Hippocampal formation (tissue), 2 donors: ENCODE measurements at regions not wholly inside any gene's neighbourhood (a gene's known extent, or its start where the extent isn't known, plus 50 kb on each side); places are given as distances from the start of the nearest gene placed in this dataset.

Experiments used
- DNase-seq, 2 donors: peaks; one replicate each; lab custom pipeline; 2025; lab: John Stamatoyannopoulos, UW

DNA sequence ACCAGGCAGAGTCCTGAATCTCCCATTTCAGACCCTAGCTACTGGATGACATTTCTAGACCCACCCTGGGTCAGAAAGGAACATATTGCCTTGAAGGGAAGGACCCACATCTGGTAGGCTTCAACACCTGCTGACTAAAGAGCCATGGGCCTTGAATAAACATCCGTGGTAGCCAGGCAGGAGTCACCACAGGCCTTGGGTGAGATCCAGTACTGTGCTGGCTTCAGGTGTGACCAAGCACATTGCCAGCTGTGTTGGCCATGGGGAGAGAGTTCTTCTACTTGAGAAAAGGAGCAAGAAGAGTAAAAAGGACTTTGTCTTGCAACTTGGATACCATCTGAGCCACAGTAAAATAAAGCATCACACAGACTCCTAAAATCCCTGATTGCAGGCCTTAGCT lies 332.6 kb downstream of the SLC16A7 start:
- no peak for DNase-seq

DNA sequence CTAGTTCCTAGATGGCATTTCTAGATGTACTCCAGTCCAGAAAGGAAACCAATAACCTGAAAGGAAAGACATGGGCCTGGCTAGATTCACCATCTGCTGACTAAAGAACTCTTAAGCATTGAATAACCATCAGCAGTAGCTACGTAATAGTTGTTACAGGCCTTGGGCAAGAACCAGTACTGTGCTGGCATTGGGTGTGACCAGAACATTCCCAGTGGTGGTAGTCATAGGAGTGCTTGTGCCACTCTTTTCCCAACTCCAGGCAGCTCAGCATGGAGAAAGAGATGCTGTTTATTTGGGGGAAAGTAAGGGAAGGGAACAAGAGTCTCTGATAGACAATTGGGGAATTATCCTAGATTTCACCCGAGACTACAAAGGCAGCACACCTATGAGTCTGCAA lies 333.3 kb downstream of the SLC16A7 start:
- no peak for DNase-seq

DNA sequence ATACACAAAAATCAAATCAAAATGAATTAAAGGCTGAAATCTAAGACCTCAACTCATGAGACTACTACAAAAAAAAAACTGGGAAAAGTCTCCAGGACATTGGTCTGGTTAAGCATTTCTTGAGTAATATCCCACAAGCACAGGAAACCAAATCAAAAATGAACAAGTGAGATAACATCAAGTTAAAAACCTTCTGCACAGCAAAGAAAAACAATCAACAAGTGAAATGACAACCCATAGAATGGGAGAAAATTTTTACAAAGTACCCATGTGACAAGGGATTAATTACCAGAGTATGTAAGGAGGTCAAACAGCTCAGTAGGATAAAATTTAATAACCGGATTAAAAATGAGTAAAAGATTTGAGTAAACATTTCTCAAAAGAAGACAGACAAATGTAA lies 338.7 kb downstream of the SLC16A7 start:
- DNase-seq, result no peak

DNA sequence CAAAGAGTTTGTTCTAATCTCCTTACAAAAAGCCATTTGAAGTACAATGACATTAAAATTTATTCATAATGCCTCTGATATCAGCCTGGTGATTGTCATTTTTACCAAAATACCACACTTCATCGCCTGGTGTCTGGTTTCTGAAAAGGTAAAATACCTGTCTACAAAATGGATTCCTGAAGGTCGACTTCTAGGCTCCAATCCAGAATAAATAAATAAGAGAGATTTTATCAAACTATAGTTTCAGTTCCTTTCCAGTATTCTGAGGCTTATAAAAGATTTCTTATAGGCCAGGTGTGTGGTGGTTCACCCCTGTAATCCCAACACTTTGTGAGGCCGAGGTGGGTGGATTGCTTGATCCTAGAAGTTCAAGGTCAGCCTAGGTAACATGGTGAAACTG lies 340.7 kb downstream of the SLC16A7 start:
- no peak for DNase-seq

DNA sequence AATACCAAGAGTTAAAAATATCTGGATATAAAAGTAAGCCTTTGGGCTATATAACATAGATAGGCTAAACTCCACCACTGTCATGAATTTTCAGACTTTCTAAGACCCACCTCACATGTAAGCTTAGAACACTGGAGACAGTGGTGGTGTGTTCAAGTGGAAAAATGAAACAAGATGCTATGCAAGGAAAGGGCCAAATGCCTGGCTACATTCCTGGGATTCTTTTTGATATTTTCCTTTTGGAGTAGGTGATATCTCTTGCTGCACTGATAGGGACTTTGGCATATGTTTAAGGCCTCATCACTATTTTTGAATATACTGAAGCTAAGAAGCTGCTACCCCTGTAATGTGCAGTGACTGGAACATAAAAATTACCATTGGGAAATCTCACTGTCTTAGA lies 341.3 kb downstream of the SLC16A7 start:
- no peak for DNase-seq

DNA sequence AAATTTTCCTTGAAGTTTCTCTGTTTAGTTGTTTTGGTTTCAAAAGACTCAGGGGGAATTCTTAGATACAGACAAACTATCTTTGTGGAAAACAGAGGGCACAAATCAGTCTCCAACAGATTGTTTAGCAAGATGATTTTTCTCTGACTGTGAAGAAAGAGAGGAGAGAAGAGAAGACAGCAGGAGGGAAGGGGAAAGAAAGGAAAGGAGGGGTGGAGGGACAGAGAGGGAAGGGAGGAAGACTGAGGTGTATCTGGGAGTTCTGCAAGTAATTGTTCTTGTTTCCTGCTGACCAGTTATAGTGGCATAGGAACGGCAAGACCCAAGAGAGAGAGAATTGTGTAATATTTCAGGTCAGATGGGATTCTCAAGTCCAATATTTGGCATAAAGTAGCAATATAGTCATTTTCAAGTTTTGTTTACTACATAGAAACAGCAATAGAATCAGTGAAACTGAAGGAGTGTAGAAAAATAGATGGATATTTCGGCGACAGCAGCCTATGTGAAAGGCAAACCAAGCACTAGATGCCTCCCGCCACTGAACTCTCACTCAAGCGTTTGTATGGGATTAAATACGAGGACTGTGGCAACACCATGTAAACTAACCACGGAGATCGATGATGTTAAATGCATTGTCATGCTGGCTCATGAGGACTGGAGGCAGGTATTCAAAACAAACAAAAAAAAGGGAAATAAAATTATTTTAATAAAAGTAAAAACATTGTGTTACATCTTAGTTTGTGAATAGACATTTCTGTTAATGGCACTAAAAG lies 342.5 kb downstream of the SLC16A7 start:
- no peak for DNase-seq

DNA sequence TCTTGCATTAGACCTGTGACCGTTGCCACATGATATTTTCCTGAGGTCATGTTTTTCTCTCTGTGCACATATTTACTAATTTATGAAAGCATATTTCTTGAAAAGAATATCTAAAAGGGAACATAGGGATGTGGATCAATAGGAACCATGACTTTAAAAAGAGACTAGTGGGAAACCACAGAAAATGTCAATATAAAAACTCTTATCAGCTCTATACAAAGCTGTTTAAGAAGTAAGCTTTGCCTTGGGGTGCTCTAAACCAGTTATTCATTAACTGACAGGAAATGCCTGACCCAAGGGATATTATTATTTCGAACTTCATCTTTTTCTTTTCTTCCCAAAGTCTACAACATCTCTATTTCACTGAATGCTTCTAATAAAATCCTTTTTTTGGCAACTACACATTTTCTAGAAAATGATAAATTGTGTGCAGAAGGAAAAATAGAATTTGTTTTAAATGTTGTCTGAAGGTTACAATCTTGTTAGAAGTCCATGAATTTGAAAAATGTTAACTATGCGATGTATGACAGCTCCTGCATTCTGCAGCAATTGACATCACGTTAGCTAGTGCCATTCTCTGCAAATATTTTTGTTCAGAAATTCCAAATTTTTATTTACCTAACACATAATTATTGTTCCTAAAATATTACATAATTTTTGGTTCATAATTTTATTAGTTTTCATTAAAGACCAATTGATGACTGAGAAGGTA lies 345.0 kb downstream of the SLC16A7 start:
- no peak for DNase-seq

DNA sequence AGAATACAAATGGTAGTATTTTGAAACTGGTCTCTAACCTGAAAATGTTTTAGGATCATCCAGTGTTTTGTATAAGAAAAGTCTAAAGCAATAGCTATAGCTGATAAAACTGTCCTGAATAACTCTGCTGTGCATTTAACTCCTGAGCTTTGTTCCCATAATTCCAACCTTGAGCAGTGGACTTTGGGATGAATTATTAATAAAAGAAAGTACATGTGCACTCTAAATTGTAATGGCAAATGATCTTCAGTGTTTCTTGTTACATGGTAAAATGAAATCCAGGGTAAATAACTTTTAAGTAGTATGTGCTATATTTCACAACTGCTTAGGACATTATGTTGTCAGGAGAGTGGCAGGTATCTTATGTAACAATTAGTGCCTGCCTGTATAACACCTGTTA lies 345.6 kb downstream of the SLC16A7 start:
- DNase-seq, result no peak

DNA sequence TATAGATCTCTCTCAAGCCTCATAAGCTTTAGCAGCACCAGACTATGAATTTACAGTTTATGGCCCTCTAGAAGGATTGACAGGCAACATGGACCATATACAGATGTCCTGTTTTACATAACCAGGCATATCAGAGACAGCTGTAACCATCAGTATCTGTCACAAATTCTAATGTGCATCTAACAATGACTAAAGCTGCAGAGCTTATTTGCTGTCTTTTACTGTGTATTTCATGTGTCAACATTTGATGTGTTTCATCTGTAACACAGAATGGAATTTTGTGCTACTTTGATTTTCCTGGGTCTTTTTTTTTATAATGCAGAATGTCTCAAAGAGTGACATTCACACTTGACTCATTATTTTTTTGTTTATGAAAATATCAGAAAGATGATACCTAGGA lies 348.3 kb downstream of the SLC16A7 start:
- no peak for DNase-seq

DNA sequence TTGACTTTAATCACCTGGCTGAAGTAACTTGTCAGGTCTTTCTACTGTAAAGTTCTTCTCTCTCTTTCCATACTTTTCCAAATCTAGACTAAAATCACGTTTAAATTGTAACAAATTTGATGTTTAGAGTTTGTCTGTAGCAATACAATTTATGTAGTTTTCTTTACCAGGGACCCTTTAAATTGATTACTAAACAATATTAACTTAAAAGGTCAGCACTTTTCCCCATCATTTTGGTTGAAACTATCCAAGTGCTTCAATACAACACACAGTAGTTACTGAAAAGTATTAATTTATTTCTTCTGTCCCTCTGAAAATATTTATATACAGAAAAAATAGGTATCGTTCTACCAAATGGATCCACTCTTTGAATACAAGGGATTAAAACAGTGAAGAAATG lies 350.8 kb downstream of the SLC16A7 start:
- no peak for DNase-seq

DNA sequence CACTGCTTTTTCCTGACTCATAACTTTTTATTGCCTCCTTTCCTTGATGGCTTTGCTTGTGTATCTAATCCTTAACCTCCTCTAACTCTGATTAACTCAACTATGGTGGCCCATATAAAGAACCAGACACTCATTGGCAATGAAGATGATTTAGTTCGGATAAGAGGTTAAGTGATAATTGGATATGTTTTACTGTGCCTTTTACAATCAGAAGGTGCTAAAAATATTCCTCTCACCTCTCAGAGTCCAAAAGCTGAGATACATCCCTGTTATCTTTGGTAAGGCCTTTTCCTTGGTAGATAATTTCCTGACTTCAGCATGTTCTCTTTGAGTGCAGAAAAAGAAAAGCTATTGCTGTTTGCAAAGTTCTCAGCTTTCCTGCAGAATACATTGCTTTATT lies 367.7 kb downstream of the SLC16A7 start:
- no peak for DNase-seq

DNA sequence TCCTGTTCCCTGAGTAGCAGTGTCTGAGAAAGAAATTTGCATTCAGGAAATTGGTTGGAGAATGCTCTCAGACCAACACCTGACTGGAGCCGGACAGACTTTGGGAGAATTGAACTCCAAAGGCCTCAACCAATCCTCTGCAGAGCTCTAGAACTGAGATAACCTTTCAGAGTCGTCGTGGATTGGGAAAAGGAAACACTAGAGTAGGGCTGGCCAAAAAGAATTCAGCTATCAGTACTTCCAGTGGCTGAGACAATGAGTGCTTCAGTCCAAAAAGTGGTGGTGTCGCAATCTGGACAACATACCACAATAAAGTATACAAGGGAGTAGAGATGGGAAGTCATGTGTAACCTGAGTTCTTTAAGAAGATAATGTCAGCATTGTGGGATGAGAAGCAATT lies 377.1 kb downstream of the SLC16A7 start:
- DNase-seq, result no peak

DNA sequence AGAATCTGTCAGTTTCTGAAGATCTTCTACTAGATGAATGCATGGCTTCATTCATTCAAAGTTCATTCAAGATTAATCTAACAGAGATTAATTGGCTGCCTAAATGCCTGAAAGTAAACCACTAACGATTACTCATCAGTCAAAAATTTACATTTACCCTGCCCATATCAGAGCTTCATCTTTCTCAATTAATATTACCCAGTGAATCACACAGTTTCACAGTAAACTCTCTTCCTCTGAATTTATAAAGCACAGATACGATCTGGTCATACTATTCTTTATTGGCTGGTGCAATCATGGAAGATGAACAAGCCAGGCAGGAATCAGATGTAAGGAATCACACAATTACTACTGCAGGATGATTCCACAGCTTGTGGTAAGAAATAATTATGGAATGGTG lies 377.7 kb downstream of the SLC16A7 start:
- DNase-seq, result no peak

DNA sequence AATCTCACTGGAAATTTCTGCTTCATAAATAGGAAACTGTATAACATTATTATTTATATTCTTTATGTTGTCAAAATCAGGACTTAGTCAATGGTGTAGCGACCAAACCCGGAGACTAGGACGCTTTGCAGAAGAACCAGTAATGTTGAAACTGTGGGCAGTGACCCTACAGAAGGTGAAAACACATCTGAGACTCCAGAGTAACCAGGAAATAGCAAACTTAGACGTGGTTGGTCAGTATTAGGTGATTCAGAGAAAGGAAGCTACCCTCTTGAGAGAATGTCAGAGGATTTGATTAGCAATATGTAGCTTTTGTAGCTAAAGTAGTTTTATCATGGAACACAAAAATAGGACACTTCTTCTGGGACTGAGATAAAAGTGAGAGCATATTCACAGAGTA lies 381.9 kb downstream of the SLC16A7 start:
- no peak for DNase-seq

DNA sequence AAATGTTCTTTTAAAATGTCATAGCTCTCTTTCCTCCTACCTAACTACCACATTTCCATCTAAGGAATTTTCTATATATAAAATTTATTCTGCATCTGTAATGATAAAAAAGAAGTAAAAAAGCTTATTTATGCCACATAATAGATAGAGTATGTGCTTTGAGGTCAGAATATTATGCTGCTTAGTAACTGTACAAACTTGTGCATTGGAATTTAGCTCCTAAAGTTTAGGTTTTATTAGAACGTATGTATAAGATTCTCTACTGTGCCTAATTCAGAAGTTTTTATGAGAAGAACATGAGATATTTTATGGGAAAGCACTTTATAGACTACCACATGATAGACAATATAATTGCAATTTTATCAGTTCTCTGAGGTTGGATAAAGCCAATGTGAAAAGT lies 384.6 kb downstream of the SLC16A7 start:
- no peak for DNase-seq

DNA sequence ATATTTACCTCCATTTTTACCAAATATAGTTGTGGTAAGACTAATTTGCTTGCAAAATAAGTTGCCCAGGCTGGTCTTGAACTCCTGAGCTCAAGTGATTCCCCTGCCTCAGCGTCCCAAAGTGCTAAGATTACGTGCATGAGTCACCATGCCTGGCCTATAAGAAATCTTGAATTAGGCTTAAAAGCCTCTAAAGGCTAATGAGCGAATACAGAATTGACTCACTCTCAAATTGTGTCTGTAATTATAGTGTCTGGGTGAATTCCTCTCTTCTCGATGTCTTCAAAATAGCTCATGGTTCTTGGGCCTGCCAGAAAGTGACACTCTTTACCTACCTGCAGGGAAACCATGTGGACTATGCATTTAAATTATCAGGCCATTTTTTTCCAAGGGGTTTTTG lies 403.5 kb downstream of the SLC16A7 start:
- no peak for DNase-seq

DNA sequence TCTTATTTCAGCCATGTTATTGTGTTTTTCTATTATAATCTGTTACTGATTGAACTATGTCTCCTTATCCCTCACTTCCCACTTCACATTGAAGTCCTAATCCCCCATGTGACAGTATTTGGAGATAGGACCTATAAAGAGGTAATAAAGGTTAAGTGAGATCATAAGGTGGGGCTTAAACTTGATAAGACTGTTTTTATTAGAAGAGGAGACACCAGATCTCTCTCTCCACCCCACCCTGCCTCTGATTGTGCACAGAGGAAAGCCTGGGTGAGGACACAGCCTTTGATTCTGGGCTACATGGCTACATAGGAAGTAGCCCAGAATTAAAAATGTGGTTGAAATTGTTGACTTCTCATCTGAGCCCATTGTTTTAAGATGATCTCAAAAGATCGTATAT lies 414.7 kb downstream of the SLC16A7 start:
- no peak for DNase-seq

DNA sequence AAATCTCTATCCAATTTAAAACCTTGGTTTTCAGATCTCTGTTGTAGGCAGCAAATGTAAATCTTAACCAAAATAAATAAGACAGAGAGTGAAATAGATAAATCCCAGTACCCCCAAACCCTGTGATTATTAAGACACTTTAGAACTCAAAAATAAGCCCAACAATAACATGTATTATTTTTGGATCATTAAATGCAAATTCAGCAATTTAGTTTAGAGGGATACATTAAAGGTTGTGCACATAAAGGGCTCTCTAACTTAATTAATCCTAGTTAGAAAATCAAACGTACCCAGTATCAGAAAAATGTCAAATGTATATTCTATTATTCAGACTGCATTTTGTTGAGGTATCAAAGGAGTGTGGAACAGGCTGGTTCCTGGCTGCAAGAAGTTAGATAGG lies 416.8 kb downstream of the SLC16A7 start:
- DNase-seq, result no peak

DNA sequence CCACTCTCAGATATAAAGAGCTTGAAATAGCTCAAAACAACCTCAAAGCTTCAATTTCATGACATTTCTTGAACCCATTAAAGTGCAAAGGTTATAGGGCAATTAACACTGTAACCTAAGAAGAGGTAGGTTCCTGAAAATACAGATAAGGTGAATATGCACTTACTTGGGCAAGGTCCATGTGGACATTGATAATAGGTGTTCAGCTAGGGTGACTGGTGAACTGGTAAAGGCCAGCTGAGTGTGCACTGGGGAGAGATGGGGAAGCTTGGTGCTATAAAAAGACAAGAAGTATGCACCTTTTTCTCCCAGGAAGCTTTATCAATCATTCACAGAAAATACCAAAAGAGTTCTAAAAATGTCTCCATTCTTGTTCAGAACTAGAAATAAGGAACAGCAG lies 418.6 kb downstream of the SLC16A7 start:
- DNase-seq, result no peak

DNA sequence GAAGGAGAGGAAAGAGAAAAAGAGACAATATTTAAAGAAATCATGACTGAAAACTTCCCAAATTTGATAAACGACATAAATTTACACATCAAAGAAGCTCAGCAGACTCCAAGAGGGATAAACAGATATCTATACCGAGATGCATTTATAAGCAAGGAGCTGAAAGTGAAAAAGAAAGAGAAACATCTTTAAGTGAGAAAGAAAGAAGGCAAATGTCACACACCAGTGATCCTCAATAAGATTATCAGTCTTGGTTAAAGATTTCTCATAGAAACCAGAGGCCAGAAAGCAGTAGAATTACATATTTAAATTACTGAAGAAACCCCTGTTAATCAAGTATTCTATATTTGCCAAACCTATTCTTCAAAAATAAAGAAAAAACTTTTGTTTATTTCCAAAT lies 424.2 kb downstream of the SLC16A7 start:
- DNase-seq, result no peak

DNA sequence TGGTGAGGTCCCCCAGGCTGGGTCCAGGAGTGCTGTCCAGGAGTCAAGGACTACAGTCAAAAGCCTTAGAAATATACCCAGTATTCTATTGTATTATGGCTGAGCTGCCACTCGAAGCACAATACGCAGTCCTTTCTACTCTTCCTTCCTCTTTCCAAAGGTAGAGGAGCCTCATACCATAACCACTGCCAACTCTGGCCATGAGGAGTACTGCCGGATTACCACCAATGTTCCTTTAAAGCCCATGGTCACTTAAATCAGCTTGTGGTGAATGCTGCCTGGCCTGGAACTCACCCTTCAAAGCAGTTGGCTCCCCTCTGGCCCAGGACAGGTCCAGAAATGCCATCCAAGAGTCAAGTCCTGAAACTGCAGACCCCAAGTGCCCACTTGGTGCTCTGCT lies 425.4 kb downstream of the SLC16A7 start:
- no peak for DNase-seq

DNA sequence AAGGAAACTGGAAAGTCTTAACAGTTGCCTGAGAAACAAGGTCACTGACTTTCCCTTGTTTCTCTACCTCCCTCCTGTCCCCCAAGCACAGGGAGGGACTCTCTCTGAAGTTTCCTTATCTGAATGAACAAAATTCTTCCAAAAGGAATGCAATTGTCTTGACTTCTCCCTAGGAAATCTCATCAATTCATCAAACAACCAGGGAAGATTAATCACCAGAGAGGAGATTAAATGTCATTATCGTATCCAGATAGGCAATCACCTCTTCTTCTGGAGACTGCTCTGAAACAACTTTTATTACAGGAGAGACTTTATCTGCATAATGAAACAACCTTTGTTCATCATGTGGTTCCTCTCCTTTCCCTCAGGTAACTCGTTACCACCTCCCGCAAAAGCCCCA lies 431.4 kb downstream of the SLC16A7 start:
- DNase-seq, result no peak

DNA sequence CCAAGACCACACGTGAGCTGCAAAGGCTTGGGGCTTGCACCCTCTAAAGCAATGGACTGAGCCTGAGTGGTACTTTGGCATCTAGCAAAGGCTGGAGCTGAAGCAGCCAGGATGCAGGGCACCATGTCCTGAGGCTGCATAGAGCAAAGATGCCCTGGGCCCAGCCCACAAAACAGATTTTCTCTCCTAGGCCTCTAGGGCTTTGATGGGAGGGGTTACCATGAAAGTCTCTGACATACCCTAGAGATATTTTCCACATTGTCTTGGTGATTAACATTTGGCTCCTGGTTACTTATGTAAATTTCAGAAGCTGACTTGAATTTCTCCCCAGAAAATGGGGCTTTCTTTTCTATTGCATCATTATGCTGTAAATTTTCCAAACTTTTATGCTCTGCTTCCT lies 438.3 kb downstream of the SLC16A7 start:
- DNase-seq, result no peak

DNA sequence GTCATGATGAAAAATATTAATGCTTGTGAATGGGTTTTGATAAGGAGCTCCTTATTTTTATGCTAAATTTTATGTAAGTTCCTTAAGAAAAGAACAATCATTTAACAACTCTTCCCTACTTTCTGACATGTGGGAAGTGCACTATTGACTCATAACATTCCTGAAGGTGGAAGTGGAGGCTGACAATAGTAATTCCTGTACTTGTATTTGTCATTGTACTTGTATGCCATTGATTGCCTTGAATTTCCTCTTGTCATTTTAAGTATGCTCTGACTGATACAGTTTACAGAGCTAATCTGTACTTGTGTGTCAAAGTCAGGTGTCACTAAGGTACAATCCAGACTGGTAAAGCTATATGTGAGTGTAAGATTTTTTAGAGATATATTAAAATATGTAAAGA lies 440.0 kb downstream of the SLC16A7 start:
- DNase-seq, result no peak
